Kidney (tissue), 13 donors: ENCODE measurements at regions not wholly inside any gene's neighbourhood (a gene's known extent, or its start where the extent isn't known, plus 50 kb on each side); places are given as distances from the start of the nearest gene placed in this dataset.

Experiments used
- DNase-seq, 5 donors: peaks; one replicate each; pipeline ENCODE4 v3.0.0-alpha.2; 2013 to 2020
- FAIRE-seq: peaks from 2 replicates; lab custom pipeline; 2012; peaks lifted over from hg19 to GRCh38; lab: Jason Lieb, UNC
- H3K27ac ChIP-seq, 2 donors: one replicate each; pipeline ENCODE4 v1.7.0; 2013; ENCODE audit warnings: low read depth in 2 of 2, low read length in 2 of 2, inconsistent platforms in 1 of 2
- H3K27me3 ChIP-seq: one replicate; pipeline ENCODE4 v1.7.1; 2013; ENCODE audit warnings: low read length, inconsistent platforms; ENCODE audit not compliant: control insufficient read depth, insufficient read depth
- H3K36me3 ChIP-seq, 3 donors: one replicate each; pipeline versions ENCODE4 v1.7.0 to v1.7.1; 2013; ENCODE audit warnings: low read length in 3 of 3, control low read depth in 1 of 3, inconsistent platforms in 1 of 3; ENCODE audit not compliant: insufficient read depth in 3 of 3, control insufficient read depth in 2 of 3
- H3K4me1 ChIP-seq, 3 donors: one replicate each; pipeline versions ENCODE4 v1.7.0 to v1.7.1; 2013; ENCODE audit warnings: low read length in 3 of 3, inconsistent platforms in 1 of 3, low read depth in 1 of 3; ENCODE audit not compliant: control insufficient read depth in 2 of 3, insufficient read depth in 2 of 3
- H3K4me3 ChIP-seq, 3 donors: one replicate each; pipeline versions ENCODE4 v1.7.0 to v1.8.1; 2013; ENCODE audit warnings: low read length in 3 of 3, control low read depth in 1 of 3, inconsistent platforms in 1 of 3
- H3K9ac ChIP-seq, 3 donors: one replicate each; pipeline versions ENCODE4 v1.7.0 to v1.7.1; 2013; ENCODE audit warnings: low read length in 3 of 3, control low read depth in 1 of 3, inconsistent platforms in 1 of 3
- H3K9me3 ChIP-seq, 3 donors: one replicate each; pipeline versions ENCODE4 v1.7.0 to v1.7.1; 2013; ENCODE audit warnings: low read length in 3 of 3, control low read depth in 1 of 3, inconsistent platforms in 1 of 3; ENCODE audit not compliant: control insufficient read depth in 2 of 3, insufficient read depth in 1 of 3
- intact Hi-C: fragments of 100-400 bp; cut with DNase I; formaldehyde crosslinking; loops from one replicate; pipeline ENCODE4 v1.11.1; 2022
- TF ChIP-seq, protein P1 (sequence below): IDR thresholded peaks from 3 replicates; pipeline ENCODE4 v1.5.1; 2012; ENCODE audit warnings: mild to moderate bottlenecking, moderate library complexity, borderline replicate concordance; ENCODE audit not compliant: insufficient read depth; ENCODE audit errors: extremely low read depth
- donor health status: control.
- donor health status: control.
- donor health status: control.
- donor health status: control.
- donor health status: control.
- donor health status: DM: yes; HTN: yes; CAD: no.
- donor health status: Normal renal cell carcinoma (clear cell type).

DNA sequence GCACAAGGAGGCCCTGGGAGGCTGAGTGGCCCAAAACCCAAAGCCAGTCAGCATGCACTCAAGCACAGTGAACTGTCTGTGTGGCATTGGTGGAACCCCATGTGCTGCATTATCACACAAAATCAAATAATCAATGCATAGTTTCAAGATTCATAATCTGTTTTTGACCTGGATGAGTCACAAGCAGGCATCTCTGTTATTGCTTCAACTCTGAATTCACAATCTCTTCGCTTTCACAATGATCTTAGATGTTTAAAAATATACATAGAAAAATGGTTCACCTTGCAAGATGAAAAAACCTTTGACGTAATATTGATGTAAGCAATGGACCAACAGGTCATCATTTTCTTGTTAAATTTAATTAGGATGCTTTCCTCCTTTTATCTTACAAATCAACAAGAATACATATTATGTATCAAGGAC is 455.4 kb downstream of the IRS2 start:
- DNase-seq (no peak), FAIRE-seq (no peak)
- Histone ChIP-seq H3K9me3 (no peaks in the 10 kb centered on the region), H3K36me3 (no peaks in the 10 kb centered on the region), H3K9ac (no peak overlapping the region), H3K27me3 (no peaks in the 10 kb centered on the region), H3K27ac (no peak overlapping the region), H3K4me1 (no peaks in the 10 kb centered on the region), H3K4me3 (no peak overlapping the region)
- TF ChIP-seq, protein P1, sequence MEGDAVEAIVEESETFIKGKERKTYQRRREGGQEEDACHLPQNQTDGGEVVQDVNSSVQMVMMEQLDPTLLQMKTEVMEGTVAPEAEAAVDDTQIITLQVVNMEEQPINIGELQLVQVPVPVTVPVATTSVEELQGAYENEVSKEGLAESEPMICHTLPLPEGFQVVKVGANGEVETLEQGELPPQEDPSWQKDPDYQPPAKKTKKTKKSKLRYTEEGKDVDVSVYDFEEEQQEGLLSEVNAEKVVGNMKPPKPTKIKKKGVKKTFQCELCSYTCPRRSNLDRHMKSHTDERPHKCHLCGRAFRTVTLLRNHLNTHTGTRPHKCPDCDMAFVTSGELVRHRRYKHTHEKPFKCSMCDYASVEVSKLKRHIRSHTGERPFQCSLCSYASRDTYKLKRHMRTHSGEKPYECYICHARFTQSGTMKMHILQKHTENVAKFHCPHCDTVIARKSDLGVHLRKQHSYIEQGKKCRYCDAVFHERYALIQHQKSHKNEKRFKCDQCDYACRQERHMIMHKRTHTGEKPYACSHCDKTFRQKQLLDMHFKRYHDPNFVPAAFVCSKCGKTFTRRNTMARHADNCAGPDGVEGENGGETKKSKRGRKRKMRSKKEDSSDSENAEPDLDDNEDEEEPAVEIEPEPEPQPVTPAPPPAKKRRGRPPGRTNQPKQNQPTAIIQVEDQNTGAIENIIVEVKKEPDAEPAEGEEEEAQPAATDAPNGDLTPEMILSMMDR = no peak
- intact Hi-C loops = no loop called here

DNA sequence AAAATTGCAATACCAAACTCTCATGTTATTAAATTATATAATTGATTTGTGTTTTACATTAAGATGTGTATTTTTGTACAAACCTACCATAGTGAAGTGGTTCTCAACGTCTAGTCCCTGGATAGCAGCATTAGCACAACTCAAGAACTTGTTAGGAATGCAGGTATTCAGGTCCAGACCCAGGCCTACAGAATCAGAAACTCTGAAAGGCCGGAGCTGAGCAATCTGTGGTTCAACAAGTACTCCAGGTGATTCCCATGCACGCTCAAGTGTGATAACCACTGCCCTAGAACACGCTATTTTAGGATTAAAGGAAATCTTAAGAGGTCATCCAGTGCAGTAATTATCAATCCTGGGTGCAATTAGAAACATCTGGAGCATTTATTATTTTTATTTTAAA is 456.3 kb downstream of the IRS2 start:
- TF ChIP-seq, protein P1 = no peak
- DNase-seq (no peak), FAIRE-seq (no peak)
- no peaks in the 10 kb centered on the region for H3K27me3 ChIP-seq
- intact Hi-C loops = no loop called here
- H3K27ac ChIP-seq = no peak overlapping the region
- H3K9ac ChIP-seq = no peak overlapping the region
- no peaks in the 10 kb centered on the region for H3K36me3 ChIP-seq
- no peaks in the 10 kb centered on the region for H3K9me3 ChIP-seq
- no peak overlapping the region for H3K4me3 ChIP-seq
- H3K4me1 ChIP-seq = no peaks in the 10 kb centered on the region

DNA sequence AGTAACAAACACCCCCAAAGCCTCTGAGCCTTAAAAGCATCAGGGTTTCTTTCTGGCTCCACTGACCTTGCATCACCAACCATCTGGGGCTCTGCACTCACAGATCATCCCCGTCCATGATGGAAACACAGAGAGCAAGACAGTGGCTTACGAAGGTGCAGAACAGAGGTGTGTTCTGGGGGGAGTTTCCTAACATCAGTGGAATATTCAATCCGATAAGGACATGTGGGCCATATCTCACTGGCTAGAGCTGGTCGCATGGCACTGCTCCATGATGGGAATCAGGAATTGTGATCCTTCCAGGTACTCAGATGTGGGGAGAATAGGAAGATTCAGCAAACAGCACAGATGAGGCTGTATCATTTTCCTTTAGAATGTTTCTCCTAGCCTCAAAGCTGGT is 457.2 kb downstream of the IRS2 start:
- intact Hi-C loops = no loop called here
- no peaks in the 10 kb centered on the region for H3K9me3 ChIP-seq
- H3K4me3 ChIP-seq = no peak overlapping the region
- no peak overlapping the region for H3K9ac ChIP-seq
- H3K27me3 ChIP-seq = no peaks in the 10 kb centered on the region
- H3K4me1 ChIP-seq = no peaks in the 10 kb centered on the region
- no peak overlapping the region for H3K27ac ChIP-seq
- TF ChIP-seq, protein P1 = no peak
- H3K36me3 ChIP-seq = no peaks in the 10 kb centered on the region
- DNase-seq (no peak), FAIRE-seq (no peak)

DNA sequence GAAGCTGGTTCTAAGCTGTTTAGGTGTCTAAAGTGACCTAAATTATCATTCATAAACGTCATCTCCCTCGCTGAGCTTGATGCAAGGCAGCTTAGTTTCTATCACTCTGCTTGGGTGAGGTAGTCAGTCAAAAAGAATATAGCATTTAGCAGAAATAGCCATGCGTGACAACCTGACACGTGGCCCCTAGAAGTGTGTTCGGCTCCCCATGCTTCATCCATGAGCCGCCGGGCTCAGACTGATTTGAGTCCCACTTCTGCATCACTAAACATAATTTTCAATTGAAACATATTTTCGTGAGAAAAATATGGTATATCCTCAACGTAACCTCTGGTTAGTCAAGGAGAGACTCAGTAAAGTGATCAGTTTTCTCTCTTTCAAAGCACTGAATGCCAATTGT is 459.8 kb downstream of the IRS2 start:
- no peaks in the 10 kb centered on the region for H3K36me3 ChIP-seq
- H3K4me3 ChIP-seq = no peak overlapping the region
- no peaks in the 10 kb centered on the region for H3K9me3 ChIP-seq
- no peak overlapping the region for H3K27ac ChIP-seq
- FAIRE-seq = no peak
- H3K27me3 ChIP-seq = no peaks in the 10 kb centered on the region
- no peak for DNase-seq
- H3K9ac ChIP-seq = no peak overlapping the region
- no peaks in the 10 kb centered on the region for H3K4me1 ChIP-seq
- intact Hi-C loops = no loop called here
- TF ChIP-seq, protein P1 = no peak
